Endothelial cell of umbilical vein (primary cell): ENCODE measurements at regions not wholly inside any gene's neighbourhood (a gene's known extent, or its start where the extent isn't known, plus 50 kb on each side); places are given as distances from the start of the nearest gene placed in this dataset.

Experiments used
- BruUV-seq: library from RNA; stranded (reverse); fragments of 400-500 nt; replicated peaks from 2 replicates; lab custom pipeline; 2021; lab: Mats Ljungman, UMichigan
- CTCF ChIA-PET: fragments of 300-600, 350-600 bp; sonication (Branson Sonifier 250); formaldehyde crosslinking; loops from one replicate; lab custom pipeline; 2021; ENCODE audit warnings: antibody characterized with exemption, inconsistent platforms; lab: Charles Lee
- POLR2A ChIA-PET: fragments of 300-600, 350-600 bp; sonication (Branson Sonifier 250); formaldehyde crosslinking; loops from one replicate; lab custom pipeline; 2021; ENCODE audit warnings: antibody characterized with exemption, inconsistent platforms; lab: Charles Lee
- DNase-seq: peaks from one replicate; pipeline ENCODE4 v3.0.0-alpha.2; 2011; ENCODE audit warnings: low read depth, low spot score
- FAIRE-seq: peaks from 2 replicates; lab custom pipeline; 2011; peaks lifted over from hg19 to GRCh38; lab: Jason Lieb, UNC
- H2AFZ ChIP-seq: 2 replicates; pipeline ENCODE4 v1.6.0; 2012; ENCODE audit warnings: low read depth, low read length, control low read depth, inconsistent platforms
- H3K27ac ChIP-seq: 2 replicates; pipeline ENCODE4 v1.5.1; 2011; ENCODE audit warnings: low read depth, mild to moderate bottlenecking, control low read depth, low read length, moderate library complexity; ENCODE audit not compliant: insufficient read depth
- H3K27me3 ChIP-seq, 2 experiments: 2 replicates each; pipeline versions ENCODE4 v1.6.0 to v1.6.1; 2011; ENCODE audit warnings: low read length in 2 of 2, mixed read lengths in 1 of 2; ENCODE audit not compliant: control insufficient read depth in 2 of 2, insufficient read depth in 2 of 2
- H3K36me3 ChIP-seq, 2 experiments: 2 replicates in 1 of 2; 3 replicates in 1 of 2; pipeline ENCODE4 v1.5.1; 2011; ENCODE audit warnings: low read length in 2 of 2, mild to moderate bottlenecking in 1 of 2, moderate library complexity in 1 of 2; ENCODE audit not compliant: control insufficient read depth in 2 of 2, insufficient read depth in 2 of 2; ENCODE audit errors: extremely low read depth in 1 of 2
- H3K4me1 ChIP-seq: 3 replicates; pipeline ENCODE4 v1.5.1; 2011; ENCODE audit warnings: mild to moderate bottlenecking, low read length; ENCODE audit not compliant: control insufficient read depth, insufficient read depth; ENCODE audit errors: extremely low read depth
- H3K4me2 ChIP-seq: 2 replicates; pipeline ENCODE4 v1.6.1; 2011; ENCODE audit warnings: low read length, control low read depth, mixed read lengths; ENCODE audit not compliant: insufficient read depth
- H3K4me3 ChIP-seq, 3 experiments: fragments of 200-600 bp in 1 of 3; sonication (generic), shearing (Covaris generic) in 1 of 3; replicated peaks in 1 of 3; 2 replicates each; pipeline ENCODE4 v1.5.1; 2011 to 2016; ENCODE audit warnings: control low read depth in 3 of 3, low read length in 3 of 3, mild to moderate bottlenecking in 2 of 3, inconsistent platforms in 1 of 3, low read depth in 1 of 3, moderate library complexity in 1 of 3; ENCODE audit not compliant: insufficient read depth in 1 of 3
- H3K79me2 ChIP-seq: 2 replicates; pipeline ENCODE4 v1.6.0; 2012; ENCODE audit warnings: low read length, inconsistent platforms; ENCODE audit not compliant: control insufficient read depth, insufficient read depth
- H3K9ac ChIP-seq: replicated peaks from 2 replicates; pipeline ENCODE3; 2011; ENCODE audit warnings: low read length, control low read depth; ENCODE audit not compliant: insufficient read depth; ENCODE audit errors: extremely low read depth
- H3K9me1 ChIP-seq: replicated peaks from 3 replicates; pipeline ENCODE4 v1.6.0; 2011; ENCODE audit warnings: mild to moderate bottlenecking, low read length; ENCODE audit not compliant: control insufficient read depth, insufficient read depth; ENCODE audit errors: extremely low read depth
- H3K9me3 ChIP-seq: replicated peaks from 2 replicates; pipeline ENCODE4 v1.5.1; 2012; ENCODE audit warnings: low read length, inconsistent platforms; ENCODE audit not compliant: control insufficient read depth, insufficient read depth
- H4K20me1 ChIP-seq: replicated peaks from 2 replicates; pipeline ENCODE3; 2011; ENCODE audit warnings: mild to moderate bottlenecking, low read length; ENCODE audit not compliant: control insufficient read depth, insufficient read depth; ENCODE audit errors: extremely low read depth
- CTCF ChIP-seq, 2 donors: IDR thresholded peaks; 1 replicate in 1 of 2; 2 replicates in 1 of 2; pipeline ENCODE4 v1.5.1; 2011; ENCODE audit warnings: low read length in 2 of 2, mild to moderate bottlenecking in 2 of 2, moderate library complexity in 2 of 2, control low read depth in 1 of 2, inconsistent platforms in 1 of 2, low read depth in 1 of 2; ENCODE audit not compliant: insufficient read depth in 1 of 2; ENCODE audit errors: extremely low read depth in 1 of 2
- EZH2 ChIP-seq: IDR thresholded peaks from 2 replicates; pipeline ENCODE4 v1.6.1; 2012; ENCODE audit warnings: borderline replicate concordance, low read depth, mild to moderate bottlenecking, moderate library complexity, low read length, inconsistent platforms; ENCODE audit not compliant: severe bottlenecking
- FOS ChIP-seq: IDR thresholded peaks from 2 replicates; pipeline ENCODE4 v1.6.1; 2011; ENCODE audit warnings: mild to moderate bottlenecking, low read length, moderate library complexity, borderline replicate concordance; ENCODE audit not compliant: insufficient read depth
- GATA2 ChIP-seq: IDR thresholded peaks from 2 replicates; pipeline ENCODE4 v1.7.0; 2011; ENCODE audit warnings: low read depth, mild to moderate bottlenecking, moderate library complexity, mixed read lengths, low read length; ENCODE audit not compliant: insufficient read length, insufficient read depth
- JUN ChIP-seq: IDR thresholded peaks from 2 replicates; pipeline ENCODE4 v1.6.1; 2011; ENCODE audit warnings: borderline replicate concordance, low read depth; ENCODE audit not compliant: insufficient read length, insufficient read depth
- MAX ChIP-seq: IDR thresholded peaks from 2 replicates; pipeline ENCODE4 v1.6.1; 2011; ENCODE audit not compliant: insufficient read depth, insufficient read length
- MYC ChIP-seq: IDR thresholded peaks from one replicate; pipeline ENCODE4 v1.6.1; 2011; ENCODE audit warnings: mild to moderate bottlenecking, low read depth, low read length
- POLR2A ChIP-seq: IDR thresholded peaks from 2 replicates; pipeline ENCODE4 v1.6.1; 2012; ENCODE audit warnings: low read depth, mild to moderate bottlenecking, control low read depth, low read length
- POLR2AphosphoS5 ChIP-seq: IDR thresholded peaks from 2 replicates; pipeline ENCODE4 v1.6.1; 2012; ENCODE audit warnings: low read depth, mild to moderate bottlenecking, control low read depth, low read length, moderate library complexity; ENCODE audit not compliant: insufficient read depth
- dilution Hi-C: fragments of 300-500 bp; cut with MboI; formaldehyde crosslinking; loops from one replicate; pipeline ENCODE4 v1.15.0; 2019; ENCODE audit warnings: low sequenced_read_pairs; ENCODE audit not compliant: extremely low pct_ligation_motif_present
- intact Hi-C: fragments of 100-400 bp; cut with micrococcal nuclease; formaldehyde crosslinking; loops from one replicate; pipeline ENCODE4 v1.10.0; 2022

GRCh38 chr16:86727131-86727530 lies 148.8 kb downstream of the FOXL1 start:
- Histone ChIP-seq H4K20me1 (no peaks in the 10 kb centered on the region), H3K79me2 (no peaks in the 10 kb centered on the region), H3K36me3 (no peaks in the 10 kb centered on the region), H3K27ac (no peak overlapping the region), H3K9me1 (no peaks in the 10 kb centered on the region), H3K4me3 (no peak overlapping the region), H3K9ac (no peak overlapping the region), H3K9me3 (no peaks in the 10 kb centered on the region), H3K27me3 (peaks cover 0 to 18% of the 10 kb centered on the region in 2 experiments), H2AFZ (no peak overlapping the region), H3K4me1 (no peaks in the 10 kb centered on the region), H3K4me2 (no peak overlapping the region)
- dilution Hi-C loops: no loop called here
- CTCF ChIA-PET: no interaction called here
- TF ChIP-seq MAX (no peak), MYC (no peak)
- no peak for DNase-seq
- no TSS peak for BruUV-seq
- POLR2A ChIA-PET: no interaction called here
- no peak for FAIRE-seq
- intact Hi-C loops: no loop called here

- ChIA-PET CTCF (no interaction called here), POLR2A (no interaction called here)
- BruUV-seq: no TSS peak
- TF ChIP-seq POLR2A: no peak
- no peak for TF ChIP-seq JUN
- TF ChIP-seq MYC: no peak
- TF ChIP-seq GATA2: no peak
- TF ChIP-seq FOS: no peak
- no peak for TF ChIP-seq POLR2AphosphoS5
- TF ChIP-seq MAX: no peak
- no peak for TF ChIP-seq EZH2
- TF ChIP-seq CTCF (IDR thresholded peaks at IDR 0.05; ENCODE audit: extremely low read depth in 1 of 2, insufficient read depth in 1 of 2, low read depth in 1 of 2, low read length in 2 of 2): no peak
- Histone ChIP-seq H3K36me3 (no peaks in the 10 kb centered on the region), H3K4me3 (no peak overlapping the region), H3K9ac (no peak overlapping the region), H4K20me1 (no peaks in the 10 kb centered on the region), H3K9me3 (no peaks in the 10 kb centered on the region), H3K9me1 (no peaks in the 10 kb centered on the region), H2AFZ (no peak overlapping the region), H3K27me3 (peaks cover 0 to 18% of the 10 kb centered on the region in 2 experiments), H3K79me2 (no peaks in the 10 kb centered on the region), H3K4me1 (no peaks in the 10 kb centered on the region), H3K27ac (no peak overlapping the region), H3K4me2 (no peak overlapping the region)
- dilution Hi-C loops: no loop called here
- intact Hi-C loops: no loop called here
- DNase-seq (no peak), FAIRE-seq (no peak)
Observed at GRCh38 chr16:86727632-86728031, 149.3 kb downstream of the FOXL1 start.
